ENCODE measurements at regions not wholly inside any gene's neighbourhood (a gene's known extent, or its start where the extent isn't known, plus 50 kb on each side); places are given as distances from the start of the nearest gene placed in this dataset.

DNA sequence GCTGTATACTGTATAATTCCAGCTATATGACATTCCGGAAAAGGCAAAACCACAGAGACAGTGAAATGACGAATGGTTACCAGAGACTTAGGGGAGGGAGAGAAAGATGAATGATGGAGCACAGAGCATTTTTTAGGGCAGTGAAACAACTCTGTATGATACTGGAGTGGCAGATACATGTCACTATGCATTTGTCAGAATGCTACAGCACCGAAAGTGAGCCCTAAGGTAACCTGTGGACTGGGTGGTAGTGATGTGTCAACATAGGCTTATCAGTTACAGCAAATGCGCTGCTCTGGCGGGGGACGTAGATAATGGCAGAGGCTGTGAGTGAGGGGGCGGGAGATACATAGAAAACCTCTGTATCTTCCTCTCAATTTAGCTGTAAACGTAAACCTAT lies 201.3 kb upstream of the SSTR4 start (continued):
- no peak for TF ChIP-seq ZNF232 (CRISPR knock-in tag; IDR thresholded peaks at IDR 0.05)
- TF ChIP-seq PRMT5 (CRISPR knock-in tag; IDR thresholded peaks at IDR 0.05): no peak
- no peak for TF ChIP-seq ZZZ3 (IDR thresholded peaks at IDR 0.05)
- no peak for TF ChIP-seq ZNF512 (tag; IDR thresholded peaks at IDR 0.05)
- no peak for TF ChIP-seq CBFB (CRISPR knock-in tag; IDR thresholded peaks at IDR 0.05)
- no peak for TF ChIP-seq BCL6 (CRISPR knock-in tag; IDR thresholded peaks at IDR 0.05)
- no peak for TF ChIP-seq E2F3 (CRISPR knock-in tag; IDR thresholded peaks at IDR 0.05)
- peak; percentile 51; the same call in 1 of the 2 replicates for TF ChIP-seq KHSRP (IDR thresholded peaks at IDR 0.05)
- TF ChIP-seq ZBTB17 (CRISPR knock-in tag; IDR thresholded peaks at IDR 0.05): no peak
- TF ChIP-seq ATF3 (IDR thresholded peaks at IDR 0.05): peak; percentile 65
- no peak for TF ChIP-seq ATF3 (CRISPR knock-in tag; conservative IDR thresholded peaks at IDR 0.05)
- TF ChIP-seq ZNF76 (CRISPR knock-in tag; IDR thresholded peaks at IDR 0.05; ENCODE audit: borderline replicate concordance): no peak
- TF ChIP-seq MEF2D (tag; conservative IDR thresholded peaks at IDR 0.05; ENCODE audit: low read depth): 0 out of 2 replicates have a peak, but pooled peaks have one; percentile 50
- no peak for TF ChIP-seq RAD51 (IDR thresholded peaks at IDR 0.05; ENCODE audit: borderline replicate concordance, low read depth)
- no peak for TF ChIP-seq E2F6 (IDR thresholded peaks at IDR 0.05; ENCODE audit: borderline replicate concordance in 1 of 2, extremely low read depth in 1 of 2, insufficient read depth in 1 of 2, insufficient read length in 1 of 2, low read depth in 1 of 2, low read length in 1 of 2, poor library complexity in 1 of 2, severe bottlenecking in 1 of 2)
- peak; percentile 69 for TF ChIP-seq CEBPB (tag; IDR thresholded peaks at IDR 0.05)
- peak; percentile 95 for TF ChIP-seq SMARCA4 (IDR thresholded peaks at IDR 0.05)
- TF ChIP-seq ZNF668 (CRISPR knock-in tag; IDR thresholded peaks at IDR 0.05): no peak
- TF ChIP-seq ZC3H4 (CRISPR knock-in tag; IDR thresholded peaks at IDR 0.05; ENCODE audit: borderline replicate concordance): no peak
- TF ChIP-seq ZNF589 (CRISPR knock-in tag; IDR thresholded peaks at IDR 0.05; ENCODE audit: low read depth): no peak
- TF ChIP-seq ZNF766 (CRISPR knock-in tag; conservative IDR thresholded peaks at IDR 0.05): no peak
- TF ChIP-seq HDAC6 (IDR thresholded peaks at IDR 0.05; ENCODE audit: low read depth, low read length): no peak
- TF ChIP-seq TRIM24 (IDR thresholded peaks at IDR 0.05): peak; percentile 84 to 87
- TF ChIP-seq CBFA2T2 (conservative IDR thresholded peaks at IDR 0.05): peak; percentile 91
- TF ChIP-seq, protein P1, sequence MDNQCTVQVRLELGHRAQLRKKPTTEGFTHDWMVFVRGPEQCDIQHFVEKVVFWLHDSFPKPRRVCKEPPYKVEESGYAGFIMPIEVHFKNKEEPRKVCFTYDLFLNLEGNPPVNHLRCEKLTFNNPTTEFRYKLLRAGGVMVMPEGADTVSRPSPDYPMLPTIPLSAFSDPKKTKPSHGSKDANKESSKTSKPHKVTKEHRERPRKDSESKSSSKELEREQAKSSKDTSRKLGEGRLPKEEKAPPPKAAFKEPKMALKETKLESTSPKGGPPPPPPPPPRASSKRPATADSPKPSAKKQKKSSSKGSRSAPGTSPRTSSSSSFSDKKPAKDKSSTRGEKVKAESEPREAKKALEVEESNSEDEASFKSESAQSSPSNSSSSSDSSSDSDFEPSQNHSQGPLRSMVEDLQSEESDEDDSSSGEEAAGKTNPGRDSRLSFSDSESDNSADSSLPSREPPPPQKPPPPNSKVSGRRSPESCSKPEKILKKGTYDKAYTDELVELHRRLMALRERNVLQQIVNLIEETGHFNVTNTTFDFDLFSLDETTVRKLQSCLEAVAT (IDR thresholded peaks at IDR 0.05): peak in 1 of 2 experiments; percentile 75; a peak in 2 of 4 replicates
- no peak for TF ChIP-seq MTF1 (CRISPR knock-in tag; IDR thresholded peaks at IDR 0.05; ENCODE audit: borderline replicate concordance)

Measured in K562 (cell line).